ENCODE measurements at regions not wholly inside any gene's neighbourhood (a gene's known extent, or its start where the extent isn't known, plus 50 kb on each side); places are given as distances from the start of the nearest gene placed in this dataset.

DNA sequence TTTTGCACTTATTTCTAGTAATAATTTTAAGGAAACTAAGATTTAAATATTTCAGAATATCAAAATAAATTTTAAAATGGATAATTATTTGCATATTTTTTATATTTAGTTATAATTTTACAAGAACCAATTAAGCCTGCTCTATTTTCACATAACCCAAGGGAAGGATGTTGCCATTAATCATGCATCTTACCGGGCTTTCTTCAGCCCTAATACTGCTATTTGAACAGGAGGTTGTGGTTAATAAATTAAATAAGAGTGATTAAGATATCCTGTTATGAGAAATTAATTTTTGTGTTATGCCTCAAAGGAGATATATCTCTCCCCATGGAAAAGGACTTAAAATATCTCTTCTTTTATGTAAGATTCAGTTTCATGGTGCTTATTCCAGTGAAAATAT lies 1415.8 kb upstream of the B3GALT2 start:
- no peak overlapping the region for H3K27ac ChIP-seq (ENCODE audit: low read depth, low read length)
- RAD21 ChIA-PET (ENCODE audit: low non-redundant PET in 1 of 2, low total read pairs in 2 of 2, uncharacterized antibody in 2 of 2, unreplicated experiment in 2 of 2) = no interaction called here
- no peaks in the 10 kb centered on the region for H3K36me3 ChIP-seq (ENCODE audit: control insufficient read depth in 1 of 2, insufficient read depth in 2 of 2, low read length in 2 of 2)

More for the DNA sequence above, 1415.8 kb upstream of the B3GALT2 start:
- Histone ChIP-seq H2AFZ (ENCODE audit: low read depth, low read length, poor library complexity, severe bottlenecking) (no peak overlapping the region), H3K4me2 (ENCODE audit: low read length) (no peak overlapping the region), H3K9me2 (ENCODE audit: insufficient read depth) (no peaks in the 10 kb centered on the region), H3K27me3 (ENCODE audit: insufficient read depth, low read length) (no peaks in the 10 kb centered on the region), H3K4me3 (replicated peaks in 1 of 2; ENCODE audit: low read depth in 1 of 2, low read length in 2 of 2) (no peak overlapping the region), H4K20me1 (ENCODE audit: insufficient read depth) (no peaks in the 10 kb centered on the region), H3K9ac (ENCODE audit: low read length) (no peak overlapping the region), H3K79me2 (ENCODE audit: insufficient read depth, low read length) (no peaks in the 10 kb centered on the region), H3K9me3 (ENCODE audit: control insufficient read depth in 1 of 2, insufficient read depth in 1 of 2, low read depth in 1 of 2, low read length in 2 of 2) (no peaks in the 10 kb centered on the region), H3K4me1 (ENCODE audit: control insufficient read depth in 1 of 2, insufficient read depth in 2 of 2, low read length in 2 of 2) (no peaks in the 10 kb centered on the region)
- no peak for TF ChIP-seq POLR2A (IDR thresholded peaks at IDR 0.05; ENCODE audit: borderline replicate concordance, extremely low read depth, insufficient read depth, insufficient read length)
- no peak for TF ChIP-seq YY1 (IDR thresholded peaks at IDR 0.05; ENCODE audit: extremely low read depth, insufficient replicate concordance, low read depth, low read length)
- no peak for TF ChIP-seq SRF (IDR thresholded peaks at IDR 0.05; ENCODE audit: low read depth)
- TF ChIP-seq POLR2AphosphoS5 (IDR thresholded peaks at IDR 0.05; ENCODE audit: low read depth, low read length) = no peak
- no peak for TF ChIP-seq FOSL1 (IDR thresholded peaks at IDR 0.05; ENCODE audit: low read depth)
- TF ChIP-seq MAX (IDR thresholded peaks at IDR 0.05) = no peak
- TF ChIP-seq TCF7L2 (IDR thresholded peaks at IDR 0.05; ENCODE audit: borderline replicate concordance, extremely low read depth, insufficient read depth, insufficient read length) = no peak
- TF ChIP-seq EZH2phosphoT487 (IDR thresholded peaks at IDR 0.05; ENCODE audit: borderline replicate concordance) = no peak
- TF ChIP-seq ZNF274 (IDR thresholded peaks at IDR 0.05; ENCODE audit: low read depth, low read length) = no peak
- TF ChIP-seq RAD21 (IDR thresholded peaks at IDR 0.05; ENCODE audit: low read depth) = no peak
- no peak for TF ChIP-seq CEBPB (IDR thresholded peaks at IDR 0.05; ENCODE audit: low read depth)
- TF ChIP-seq, protein P1, sequence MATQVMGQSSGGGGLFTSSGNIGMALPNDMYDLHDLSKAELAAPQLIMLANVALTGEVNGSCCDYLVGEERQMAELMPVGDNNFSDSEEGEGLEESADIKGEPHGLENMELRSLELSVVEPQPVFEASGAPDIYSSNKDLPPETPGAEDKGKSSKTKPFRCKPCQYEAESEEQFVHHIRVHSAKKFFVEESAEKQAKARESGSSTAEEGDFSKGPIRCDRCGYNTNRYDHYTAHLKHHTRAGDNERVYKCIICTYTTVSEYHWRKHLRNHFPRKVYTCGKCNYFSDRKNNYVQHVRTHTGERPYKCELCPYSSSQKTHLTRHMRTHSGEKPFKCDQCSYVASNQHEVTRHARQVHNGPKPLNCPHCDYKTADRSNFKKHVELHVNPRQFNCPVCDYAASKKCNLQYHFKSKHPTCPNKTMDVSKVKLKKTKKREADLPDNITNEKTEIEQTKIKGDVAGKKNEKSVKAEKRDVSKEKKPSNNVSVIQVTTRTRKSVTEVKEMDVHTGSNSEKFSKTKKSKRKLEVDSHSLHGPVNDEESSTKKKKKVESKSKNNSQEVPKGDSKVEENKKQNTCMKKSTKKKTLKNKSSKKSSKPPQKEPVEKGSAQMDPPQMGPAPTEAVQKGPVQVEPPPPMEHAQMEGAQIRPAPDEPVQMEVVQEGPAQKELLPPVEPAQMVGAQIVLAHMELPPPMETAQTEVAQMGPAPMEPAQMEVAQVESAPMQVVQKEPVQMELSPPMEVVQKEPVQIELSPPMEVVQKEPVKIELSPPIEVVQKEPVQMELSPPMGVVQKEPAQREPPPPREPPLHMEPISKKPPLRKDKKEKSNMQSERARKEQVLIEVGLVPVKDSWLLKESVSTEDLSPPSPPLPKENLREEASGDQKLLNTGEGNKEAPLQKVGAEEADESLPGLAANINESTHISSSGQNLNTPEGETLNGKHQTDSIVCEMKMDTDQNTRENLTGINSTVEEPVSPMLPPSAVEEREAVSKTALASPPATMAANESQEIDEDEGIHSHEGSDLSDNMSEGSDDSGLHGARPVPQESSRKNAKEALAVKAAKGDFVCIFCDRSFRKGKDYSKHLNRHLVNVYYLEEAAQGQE (IDR thresholded peaks at IDR 0.05; ENCODE audit: low read depth) = no peak
- no peak for TF ChIP-seq ZFX (IDR thresholded peaks at IDR 0.05)
- TF ChIP-seq SIN3A (IDR thresholded peaks at IDR 0.05; ENCODE audit: low read depth) = no peak
- TF ChIP-seq JUND (IDR thresholded peaks at IDR 0.05) = no peak
- TF ChIP-seq ELF1 (IDR thresholded peaks at IDR 0.05; ENCODE audit: borderline replicate concordance, low read depth) = no peak
- TF ChIP-seq, protein P2, sequence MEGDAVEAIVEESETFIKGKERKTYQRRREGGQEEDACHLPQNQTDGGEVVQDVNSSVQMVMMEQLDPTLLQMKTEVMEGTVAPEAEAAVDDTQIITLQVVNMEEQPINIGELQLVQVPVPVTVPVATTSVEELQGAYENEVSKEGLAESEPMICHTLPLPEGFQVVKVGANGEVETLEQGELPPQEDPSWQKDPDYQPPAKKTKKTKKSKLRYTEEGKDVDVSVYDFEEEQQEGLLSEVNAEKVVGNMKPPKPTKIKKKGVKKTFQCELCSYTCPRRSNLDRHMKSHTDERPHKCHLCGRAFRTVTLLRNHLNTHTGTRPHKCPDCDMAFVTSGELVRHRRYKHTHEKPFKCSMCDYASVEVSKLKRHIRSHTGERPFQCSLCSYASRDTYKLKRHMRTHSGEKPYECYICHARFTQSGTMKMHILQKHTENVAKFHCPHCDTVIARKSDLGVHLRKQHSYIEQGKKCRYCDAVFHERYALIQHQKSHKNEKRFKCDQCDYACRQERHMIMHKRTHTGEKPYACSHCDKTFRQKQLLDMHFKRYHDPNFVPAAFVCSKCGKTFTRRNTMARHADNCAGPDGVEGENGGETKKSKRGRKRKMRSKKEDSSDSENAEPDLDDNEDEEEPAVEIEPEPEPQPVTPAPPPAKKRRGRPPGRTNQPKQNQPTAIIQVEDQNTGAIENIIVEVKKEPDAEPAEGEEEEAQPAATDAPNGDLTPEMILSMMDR (IDR thresholded peaks at IDR 0.05 in 2 of 3, conservative IDR thresholded peaks at IDR 0.05 in 1 of 3; ENCODE audit: borderline replicate concordance in 1 of 3, insufficient read depth in 1 of 3, low read depth in 2 of 3, low read length in 2 of 3) = no peak
- no peak for TF ChIP-seq EZH2 (IDR thresholded peaks at IDR 0.05)
- TF ChIP-seq EGR1 (IDR thresholded peaks at IDR 0.05; ENCODE audit: low read depth) = no peak
- no peak for TF ChIP-seq ZBTB33 (IDR thresholded peaks at IDR 0.05; ENCODE audit: extremely low read depth, insufficient replicate concordance, low read length)
- BruUV-seq (replicated peaks) = no TSS peak
- CTCF ChIA-PET = no interaction called here
- no peak for ATAC-seq
- POLR2A ChIA-PET = no interaction called here
- intact Hi-C loops (cut with micrococcal nuclease) = no loop called here
- DNase-seq (ENCODE audit: low read depth, low spot score) = no peak

All from HCT116 (cell line).